ENCODE measurements at regions not wholly inside any gene's neighbourhood (a gene's known extent, or its start where the extent isn't known, plus 50 kb on each side); places are given as distances from the start of the nearest gene placed in this dataset.

GRCh38 chr12:77696183-77696582 is 134.5 kb upstream of the NAV3 start:
- H3K27me3 ChIP-seq (replicated peaks; ENCODE audit: control insufficient read depth, insufficient read depth, low read length), result no peaks in the 10 kb centered on the region
- DNase-seq (ENCODE audit: extremely low read depth, insufficient read length), result no peak
- no peak for TF ChIP-seq CTCF (IDR thresholded peaks at IDR 0.05; ENCODE audit: insufficient read depth, low read length, poor library complexity, severe bottlenecking)
- H3K4me3 ChIP-seq (replicated peaks; ENCODE audit: low read depth, low read length), result no peak overlapping the region
- H3K36me3 ChIP-seq (ENCODE audit: control insufficient read depth, insufficient read depth, low read length), result no peaks in the 10 kb centered on the region

- Histone ChIP-seq H3K27me3 (replicated peaks; ENCODE audit: control insufficient read depth, insufficient read depth, low read length) (no peaks in the 10 kb centered on the region), H3K36me3 (ENCODE audit: control insufficient read depth, insufficient read depth, low read length) (no peaks in the 10 kb centered on the region), H3K4me3 (replicated peaks; ENCODE audit: low read depth, low read length) (no peak overlapping the region)
- TF ChIP-seq CTCF (IDR thresholded peaks at IDR 0.05; ENCODE audit: insufficient read depth, low read length, poor library complexity, severe bottlenecking), result no peak
- DNase-seq (ENCODE audit: extremely low read depth, insufficient read length), result no peak
Measured at GRCh38 chr12:77689510-77690086, 141.1 kb upstream of the NAV3 start.

- Histone ChIP-seq H3K36me3 (ENCODE audit: control insufficient read depth, insufficient read depth, low read length) (no peaks in the 10 kb centered on the region), H3K27me3 (replicated peaks; ENCODE audit: control insufficient read depth, insufficient read depth, low read length) (no peaks in the 10 kb centered on the region), H3K4me3 (replicated peaks; ENCODE audit: low read depth, low read length) (no peak overlapping the region)
- TF ChIP-seq CTCF (IDR thresholded peaks at IDR 0.05; ENCODE audit: insufficient read depth, low read length, poor library complexity, severe bottlenecking), result no peak
- no peak for DNase-seq (ENCODE audit: extremely low read depth, insufficient read length)
Measured at GRCh38 chr12:77687321-77687720, 143.4 kb upstream of the NAV3 start.

GRCh38 chr12:77686760-77687159 is 143.9 kb upstream of the NAV3 start:
- no peaks in the 10 kb centered on the region for H3K27me3 ChIP-seq (replicated peaks; ENCODE audit: control insufficient read depth, insufficient read depth, low read length)
- no peak for TF ChIP-seq CTCF (IDR thresholded peaks at IDR 0.05; ENCODE audit: insufficient read depth, low read length, poor library complexity, severe bottlenecking)
- no peak overlapping the region for H3K4me3 ChIP-seq (replicated peaks; ENCODE audit: low read depth, low read length)
- no peak for DNase-seq (ENCODE audit: extremely low read depth, insufficient read length)
- no peaks in the 10 kb centered on the region for H3K36me3 ChIP-seq (ENCODE audit: control insufficient read depth, insufficient read depth, low read length)

- Histone ChIP-seq H3K4me3 (replicated peaks; ENCODE audit: low read depth, low read length) (no peak overlapping the region), H3K36me3 (ENCODE audit: control insufficient read depth, insufficient read depth, low read length) (no peaks in the 10 kb centered on the region), H3K27me3 (replicated peaks; ENCODE audit: control insufficient read depth, insufficient read depth, low read length) (no peaks in the 10 kb centered on the region)
- DNase-seq (ENCODE audit: extremely low read depth, insufficient read length), result no peak
- no peak for TF ChIP-seq CTCF (IDR thresholded peaks at IDR 0.05; ENCODE audit: insufficient read depth, low read length, poor library complexity, severe bottlenecking)
Measured at GRCh38 chr12:77685901-77686300, 144.8 kb upstream of the NAV3 start.

- no peaks in the 10 kb centered on the region for H3K27me3 ChIP-seq (replicated peaks; ENCODE audit: control insufficient read depth, insufficient read depth, low read length)
- TF ChIP-seq CTCF (IDR thresholded peaks at IDR 0.05; ENCODE audit: insufficient read depth, low read length, poor library complexity, severe bottlenecking), result peak; percentile 62
- H3K4me3 ChIP-seq (replicated peaks; ENCODE audit: low read depth, low read length), result no peak overlapping the region
- DNase-seq (ENCODE audit: extremely low read depth, insufficient read length), result peak; percentile 8
- H3K36me3 ChIP-seq (ENCODE audit: control insufficient read depth, insufficient read depth, low read length), result no peaks in the 10 kb centered on the region
Measured at GRCh38 chr12:77685112-77685511, 145.6 kb upstream of the NAV3 start.
